ENCODE measurements at regions not wholly inside any gene's neighbourhood (a gene's known extent, or its start where the extent isn't known, plus 50 kb on each side); places are given as distances from the start of the nearest gene placed in this dataset.

GRCh38 chr10:108598320-108598695 is 1325.0 kb downstream of the XPNPEP1 start:
- TF ChIP-seq, protein P1, sequence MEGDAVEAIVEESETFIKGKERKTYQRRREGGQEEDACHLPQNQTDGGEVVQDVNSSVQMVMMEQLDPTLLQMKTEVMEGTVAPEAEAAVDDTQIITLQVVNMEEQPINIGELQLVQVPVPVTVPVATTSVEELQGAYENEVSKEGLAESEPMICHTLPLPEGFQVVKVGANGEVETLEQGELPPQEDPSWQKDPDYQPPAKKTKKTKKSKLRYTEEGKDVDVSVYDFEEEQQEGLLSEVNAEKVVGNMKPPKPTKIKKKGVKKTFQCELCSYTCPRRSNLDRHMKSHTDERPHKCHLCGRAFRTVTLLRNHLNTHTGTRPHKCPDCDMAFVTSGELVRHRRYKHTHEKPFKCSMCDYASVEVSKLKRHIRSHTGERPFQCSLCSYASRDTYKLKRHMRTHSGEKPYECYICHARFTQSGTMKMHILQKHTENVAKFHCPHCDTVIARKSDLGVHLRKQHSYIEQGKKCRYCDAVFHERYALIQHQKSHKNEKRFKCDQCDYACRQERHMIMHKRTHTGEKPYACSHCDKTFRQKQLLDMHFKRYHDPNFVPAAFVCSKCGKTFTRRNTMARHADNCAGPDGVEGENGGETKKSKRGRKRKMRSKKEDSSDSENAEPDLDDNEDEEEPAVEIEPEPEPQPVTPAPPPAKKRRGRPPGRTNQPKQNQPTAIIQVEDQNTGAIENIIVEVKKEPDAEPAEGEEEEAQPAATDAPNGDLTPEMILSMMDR (IDR thresholded peaks at IDR 0.05; ENCODE audit: insufficient read depth, low read length, missing control alignments) = no peak
- ChIA-PET CTCF (no interaction called here), POLR2A (no interaction called here)
- DNase-seq (ENCODE audit: low read depth, low spot score) = no peak
- no peak overlapping the region for H3K4me3 ChIP-seq (ENCODE audit: low read depth, low read length)

DNA sequence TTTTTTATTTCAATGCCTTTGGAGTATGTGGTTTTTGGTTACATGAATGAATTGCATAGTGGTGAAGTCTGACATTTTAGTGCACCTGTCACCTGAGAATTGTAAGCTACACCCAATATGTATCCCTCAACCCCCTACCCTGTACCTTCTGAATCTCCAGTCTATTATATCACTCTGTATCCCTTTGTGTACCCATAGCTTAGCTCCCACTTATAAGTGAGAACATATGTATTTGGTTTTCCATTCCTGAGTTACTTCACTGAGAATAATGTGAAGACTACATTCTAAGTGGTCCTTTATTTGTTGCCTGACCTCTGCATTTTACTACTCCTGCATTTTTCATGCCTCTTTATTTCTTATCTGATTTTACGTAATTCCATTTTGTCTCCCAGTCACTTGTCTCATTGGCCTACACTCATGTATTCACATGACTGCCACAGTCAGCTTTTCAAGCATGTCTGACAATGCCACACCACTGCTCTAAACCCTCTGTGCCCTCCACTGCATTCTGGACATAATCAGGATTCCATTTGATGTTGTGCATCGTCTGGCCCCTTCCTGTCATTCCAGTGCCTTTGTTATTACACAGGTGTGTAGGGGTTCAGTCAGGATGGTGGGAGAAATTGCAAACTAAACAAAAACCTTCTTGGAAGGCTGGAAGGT is 1325.5 kb downstream of the XPNPEP1 start:
- no peak overlapping the region for H3K4me3 ChIP-seq (ENCODE audit: low read depth, low read length)
- TF ChIP-seq, protein P1 (IDR thresholded peaks at IDR 0.05; ENCODE audit: insufficient read depth, low read length, missing control alignments) = no peak
- CTCF ChIA-PET = no interaction called here

DNA sequence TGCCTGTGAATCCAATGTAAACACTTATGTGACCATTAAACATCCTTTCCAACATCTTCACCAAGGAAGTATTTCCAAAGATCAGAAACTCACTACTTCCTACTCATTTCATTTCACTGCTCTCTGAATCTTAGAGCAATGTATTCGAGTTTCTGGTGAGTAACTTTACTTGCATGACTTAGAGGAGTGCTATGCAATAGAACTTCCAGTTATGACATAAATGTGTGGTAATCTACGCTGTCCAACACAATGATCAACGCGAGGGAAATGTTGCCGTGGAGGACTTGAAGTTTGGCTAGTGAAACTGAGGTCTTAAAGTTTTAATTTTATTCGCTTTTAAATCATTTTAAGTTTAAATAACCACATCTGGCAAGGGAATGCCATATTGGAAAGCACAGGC is 1326.3 kb downstream of the XPNPEP1 start:
- ChIA-PET POLR2A (no interaction called here), CTCF (no interaction called here)
- TF ChIP-seq, protein P1 (IDR thresholded peaks at IDR 0.05; ENCODE audit: insufficient read depth, low read length, missing control alignments) = no peak

More for the DNA sequence above, 1325.5 kb downstream of the XPNPEP1 start:
- no peak for DNase-seq (ENCODE audit: low read depth, low spot score)
- POLR2A ChIA-PET = no interaction called here

GRCh38 chr10:108592956-108593355 is 1330.4 kb downstream of the XPNPEP1 start:
- TF ChIP-seq, protein P1 (IDR thresholded peaks at IDR 0.05; ENCODE audit: insufficient read depth, low read length, missing control alignments) = no peak
- ChIA-PET POLR2A (no interaction called here), CTCF (no interaction called here)
- DNase-seq (ENCODE audit: low read depth, low spot score) = no peak
- H3K4me3 ChIP-seq (ENCODE audit: low read depth, low read length) = no peak overlapping the region

More for the DNA sequence above, 1326.3 kb downstream of the XPNPEP1 start:
- peak; percentile 12 for DNase-seq (ENCODE audit: low read depth, low spot score)
- H3K4me3 ChIP-seq (ENCODE audit: low read depth, low read length) = no peak overlapping the region

DNA sequence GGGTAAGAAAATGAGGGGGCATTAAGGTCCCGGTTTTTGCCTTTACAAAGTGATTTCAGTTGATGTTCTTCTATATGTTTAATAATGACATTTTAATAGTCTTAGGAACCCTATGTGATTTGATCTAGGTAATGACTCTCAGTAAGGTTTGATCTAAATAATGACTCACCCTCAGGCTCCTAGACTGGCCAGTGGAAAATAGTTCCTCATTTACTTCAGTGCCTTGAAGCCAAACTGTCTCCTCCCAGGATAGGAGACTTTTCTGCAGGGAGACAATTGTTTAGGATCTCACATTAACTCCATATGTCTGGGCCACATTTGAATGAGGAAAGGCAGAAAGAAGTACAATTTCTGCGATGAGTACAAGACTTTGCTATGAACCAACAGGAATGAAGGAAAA is 1331.9 kb downstream of the XPNPEP1 start:
- TF ChIP-seq, protein P1 (IDR thresholded peaks at IDR 0.05; ENCODE audit: insufficient read depth, low read length, missing control alignments) = no peak
- ChIA-PET CTCF (no interaction called here), POLR2A (no interaction called here)
- no peak for DNase-seq (ENCODE audit: low read depth, low spot score)
- H3K4me3 ChIP-seq (ENCODE audit: low read depth, low read length) = no peak overlapping the region

- DNase-seq (ENCODE audit: low read depth, low spot score) = no peak
- ChIA-PET CTCF (no interaction called here), POLR2A (no interaction called here)
- TF ChIP-seq, protein P1 (IDR thresholded peaks at IDR 0.05; ENCODE audit: insufficient read depth, low read length, missing control alignments) = no peak
- H3K4me3 ChIP-seq (ENCODE audit: low read depth, low read length) = no peak overlapping the region
Observed at GRCh38 chr10:108586424-108586823, 1336.9 kb downstream of the XPNPEP1 start.

Measured in AG04449 (cell line).